Endothelial cell of umbilical vein (primary cell): ENCODE measurements at regions not wholly inside any gene's neighbourhood (a gene's known extent, or its start where the extent isn't known, plus 50 kb on each side); places are given as distances from the start of the nearest gene placed in this dataset.

ENCODE experiments used
- BruUV-seq: library from RNA; stranded (reverse); fragments of 400-500 nt; replicated peaks from 2 replicates; lab custom pipeline; 2021; lab: Mats Ljungman, UMichigan
- CTCF ChIA-PET: fragments of 300-600, 350-600 bp; sonication (Branson Sonifier 250); formaldehyde crosslinking; loops from one replicate; lab custom pipeline; 2021; ENCODE audit warnings: antibody characterized with exemption, inconsistent platforms; lab: Charles Lee
- POLR2A ChIA-PET: fragments of 300-600, 350-600 bp; sonication (Branson Sonifier 250); formaldehyde crosslinking; loops from one replicate; lab custom pipeline; 2021; ENCODE audit warnings: antibody characterized with exemption, inconsistent platforms; lab: Charles Lee
- DNase-seq: peaks from one replicate; pipeline ENCODE4 v3.0.0-alpha.2; 2011; ENCODE audit warnings: low read depth, low spot score
- FAIRE-seq: peaks from 2 replicates; lab custom pipeline; 2011; peaks lifted over from hg19 to GRCh38; lab: Jason Lieb, UNC
- H2AFZ ChIP-seq: 2 replicates; pipeline ENCODE4 v1.6.0; 2012; ENCODE audit warnings: low read depth, low read length, control low read depth, inconsistent platforms
- H3K27ac ChIP-seq: 2 replicates; pipeline ENCODE4 v1.5.1; 2011; ENCODE audit warnings: low read depth, mild to moderate bottlenecking, control low read depth, low read length, moderate library complexity; ENCODE audit not compliant: insufficient read depth
- H3K27me3 ChIP-seq, 2 experiments: 2 replicates each; pipeline versions ENCODE4 v1.6.0 to v1.6.1; 2011; ENCODE audit warnings: low read length in 2 of 2, mixed read lengths in 1 of 2; ENCODE audit not compliant: control insufficient read depth in 2 of 2, insufficient read depth in 2 of 2
- H3K36me3 ChIP-seq, 2 experiments: 2 replicates in 1 of 2; 3 replicates in 1 of 2; pipeline ENCODE4 v1.5.1; 2011; ENCODE audit warnings: low read length in 2 of 2, mild to moderate bottlenecking in 1 of 2, moderate library complexity in 1 of 2; ENCODE audit not compliant: control insufficient read depth in 2 of 2, insufficient read depth in 2 of 2; ENCODE audit errors: extremely low read depth in 1 of 2
- H3K4me1 ChIP-seq: 3 replicates; pipeline ENCODE4 v1.5.1; 2011; ENCODE audit warnings: mild to moderate bottlenecking, low read length; ENCODE audit not compliant: control insufficient read depth, insufficient read depth; ENCODE audit errors: extremely low read depth
- H3K4me2 ChIP-seq: 2 replicates; pipeline ENCODE4 v1.6.1; 2011; ENCODE audit warnings: low read length, control low read depth, mixed read lengths; ENCODE audit not compliant: insufficient read depth
- H3K4me3 ChIP-seq, 3 experiments: fragments of 200-600 bp in 1 of 3; sonication (generic), shearing (Covaris generic) in 1 of 3; replicated peaks in 1 of 3; 2 replicates each; pipeline ENCODE4 v1.5.1; 2011 to 2016; ENCODE audit warnings: control low read depth in 3 of 3, low read length in 3 of 3, mild to moderate bottlenecking in 2 of 3, inconsistent platforms in 1 of 3, low read depth in 1 of 3, moderate library complexity in 1 of 3; ENCODE audit not compliant: insufficient read depth in 1 of 3
- H3K79me2 ChIP-seq: 2 replicates; pipeline ENCODE4 v1.6.0; 2012; ENCODE audit warnings: low read length, inconsistent platforms; ENCODE audit not compliant: control insufficient read depth, insufficient read depth
- H3K9ac ChIP-seq: replicated peaks from 2 replicates; pipeline ENCODE3; 2011; ENCODE audit warnings: low read length, control low read depth; ENCODE audit not compliant: insufficient read depth; ENCODE audit errors: extremely low read depth
- H3K9me1 ChIP-seq: replicated peaks from 3 replicates; pipeline ENCODE4 v1.6.0; 2011; ENCODE audit warnings: mild to moderate bottlenecking, low read length; ENCODE audit not compliant: control insufficient read depth, insufficient read depth; ENCODE audit errors: extremely low read depth
- H3K9me3 ChIP-seq: replicated peaks from 2 replicates; pipeline ENCODE4 v1.5.1; 2012; ENCODE audit warnings: low read length, inconsistent platforms; ENCODE audit not compliant: control insufficient read depth, insufficient read depth
- H4K20me1 ChIP-seq: replicated peaks from 2 replicates; pipeline ENCODE3; 2011; ENCODE audit warnings: mild to moderate bottlenecking, low read length; ENCODE audit not compliant: control insufficient read depth, insufficient read depth; ENCODE audit errors: extremely low read depth
- CTCF ChIP-seq, 2 donors: IDR thresholded peaks; 1 replicate in 1 of 2; 2 replicates in 1 of 2; pipeline ENCODE4 v1.5.1; 2011; ENCODE audit warnings: low read length in 2 of 2, mild to moderate bottlenecking in 2 of 2, moderate library complexity in 2 of 2, control low read depth in 1 of 2, inconsistent platforms in 1 of 2, low read depth in 1 of 2; ENCODE audit not compliant: insufficient read depth in 1 of 2; ENCODE audit errors: extremely low read depth in 1 of 2
- EZH2 ChIP-seq: IDR thresholded peaks from 2 replicates; pipeline ENCODE4 v1.6.1; 2012; ENCODE audit warnings: borderline replicate concordance, low read depth, mild to moderate bottlenecking, moderate library complexity, low read length, inconsistent platforms; ENCODE audit not compliant: severe bottlenecking
- FOS ChIP-seq: IDR thresholded peaks from 2 replicates; pipeline ENCODE4 v1.6.1; 2011; ENCODE audit warnings: mild to moderate bottlenecking, low read length, moderate library complexity, borderline replicate concordance; ENCODE audit not compliant: insufficient read depth
- GATA2 ChIP-seq: IDR thresholded peaks from 2 replicates; pipeline ENCODE4 v1.7.0; 2011; ENCODE audit warnings: low read depth, mild to moderate bottlenecking, moderate library complexity, mixed read lengths, low read length; ENCODE audit not compliant: insufficient read length, insufficient read depth
- JUN ChIP-seq: IDR thresholded peaks from 2 replicates; pipeline ENCODE4 v1.6.1; 2011; ENCODE audit warnings: borderline replicate concordance, low read depth; ENCODE audit not compliant: insufficient read length, insufficient read depth
- MYC ChIP-seq: IDR thresholded peaks from one replicate; pipeline ENCODE4 v1.6.1; 2011; ENCODE audit warnings: mild to moderate bottlenecking, low read depth, low read length
- POLR2A ChIP-seq: IDR thresholded peaks from 2 replicates; pipeline ENCODE4 v1.6.1; 2012; ENCODE audit warnings: low read depth, mild to moderate bottlenecking, control low read depth, low read length
- POLR2AphosphoS5 ChIP-seq: IDR thresholded peaks from 2 replicates; pipeline ENCODE4 v1.6.1; 2012; ENCODE audit warnings: low read depth, mild to moderate bottlenecking, control low read depth, low read length, moderate library complexity; ENCODE audit not compliant: insufficient read depth
- dilution Hi-C: fragments of 300-500 bp; cut with MboI; formaldehyde crosslinking; loops from one replicate; pipeline ENCODE4 v1.15.0; 2019; ENCODE audit warnings: low sequenced_read_pairs; ENCODE audit not compliant: extremely low pct_ligation_motif_present
- intact Hi-C: fragments of 100-400 bp; cut with micrococcal nuclease; formaldehyde crosslinking; loops from one replicate; pipeline ENCODE4 v1.10.0; 2022
- TF ChIP-seq, protein P1 (sequence below): IDR thresholded peaks from 2 replicates; pipeline ENCODE4 v1.6.1; 2011; ENCODE audit not compliant: insufficient read depth, insufficient read length

DNA sequence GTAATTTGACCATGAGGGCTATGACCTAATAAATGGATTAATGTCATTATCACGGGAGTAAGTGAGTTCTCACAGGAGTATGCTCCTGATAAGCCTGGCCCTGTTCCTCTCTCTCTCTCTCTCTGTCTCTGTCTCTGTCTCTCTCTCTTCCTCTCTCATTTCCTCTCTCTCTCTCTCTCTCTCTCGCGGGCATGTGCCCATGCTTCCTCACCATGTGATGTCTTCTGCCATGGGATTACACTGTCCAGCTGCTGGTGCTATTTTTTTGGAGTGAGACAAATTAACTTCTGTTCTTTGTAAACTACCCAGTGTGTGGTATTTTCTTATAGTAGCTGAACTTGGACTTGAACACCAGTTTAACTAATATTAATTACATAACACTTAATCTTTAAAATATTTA, 374.3 kb upstream of the GJE1 start:
- Histone ChIP-seq H3K27me3 (no peaks in the 10 kb centered on the region), H3K36me3 (no peaks in the 10 kb centered on the region), H2AFZ (no peak overlapping the region), H3K9me3 (no peaks in the 10 kb centered on the region), H3K4me3 (no peak overlapping the region), H3K9me1 (no peaks in the 10 kb centered on the region), H3K4me2 (no peak overlapping the region), H4K20me1 (no peaks in the 10 kb centered on the region), H3K79me2 (no peaks in the 10 kb centered on the region), H3K9ac (no peak overlapping the region), H3K4me1 (no peaks in the 10 kb centered on the region), H3K27ac (no peak overlapping the region)
- BruUV-seq, result no TSS peak
- TF ChIP-seq JUN (no peak), POLR2A (no peak), POLR2AphosphoS5 (no peak)
- dilution Hi-C loops, result no loop called here
- no peak for FAIRE-seq
- ChIA-PET CTCF (no interaction called here), POLR2A (no interaction called here)
- intact Hi-C loops, result no loop called here
- DNase-seq, result no peak

- Histone ChIP-seq H3K4me3 (no peak overlapping the region), H3K4me1 (no peaks in the 10 kb centered on the region), H3K27me3 (no peaks in the 10 kb centered on the region), H4K20me1 (no peaks in the 10 kb centered on the region), H3K9me3 (no peaks in the 10 kb centered on the region), H3K9me1 (no peaks in the 10 kb centered on the region), H2AFZ (no peak overlapping the region), H3K4me2 (no peak overlapping the region), H3K79me2 (no peaks in the 10 kb centered on the region), H3K36me3 (no peaks in the 10 kb centered on the region), H3K9ac (no peak overlapping the region), H3K27ac (no peak overlapping the region)
- TF ChIP-seq JUN (no peak), MYC (no peak), POLR2A (no peak), EZH2 (no peak), GATA2 (no peak), CTCF (IDR thresholded peaks at IDR 0.05; ENCODE audit: extremely low read depth in 1 of 2, insufficient read depth in 1 of 2, low read depth in 1 of 2, low read length in 2 of 2) (no peak), FOS (no peak), POLR2AphosphoS5 (no peak)
- TF ChIP-seq, protein P1, sequence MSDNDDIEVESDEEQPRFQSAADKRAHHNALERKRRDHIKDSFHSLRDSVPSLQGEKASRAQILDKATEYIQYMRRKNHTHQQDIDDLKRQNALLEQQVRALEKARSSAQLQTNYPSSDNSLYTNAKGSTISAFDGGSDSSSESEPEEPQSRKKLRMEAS, result no peak
- FAIRE-seq (no peak), DNase-seq (no peak)
- intact Hi-C loops, result no loop called here
- ChIA-PET CTCF (no interaction called here), POLR2A (no interaction called here)
- no TSS peak for BruUV-seq
- dilution Hi-C loops, result no loop called here
Observed at GRCh38 chr6:141753180-141753579, 379.5 kb upstream of the GJE1 start.
